Bronchial epithelial cell (primary cell): ENCODE measurements at regions not wholly inside any gene's neighbourhood (a gene's known extent, or its start where the extent isn't known, plus 50 kb on each side); places are given as distances from the start of the nearest gene placed in this dataset.

ENCODE experiments used
- DNase-seq: peaks from one replicate; pipeline ENCODE4 v3.0.0-alpha.2; 2010; ENCODE audit warnings: low read depth
- FAIRE-seq: peaks from 2 replicates; lab custom pipeline; 2011; peaks lifted over from hg19 to GRCh38; lab: Jason Lieb, UNC
- H3K27me3 ChIP-seq: 2 replicates; pipeline ENCODE4 v1.5.1; 2011; ENCODE audit warnings: low read length; ENCODE audit not compliant: control insufficient read depth, insufficient read depth
- H3K36me3 ChIP-seq: 2 replicates; pipeline ENCODE4 v1.5.1; 2011; ENCODE audit warnings: low read length; ENCODE audit not compliant: control insufficient read depth, insufficient read depth
- H3K4me3 ChIP-seq: 2 replicates; pipeline ENCODE4 v1.5.1; 2011; ENCODE audit warnings: mild to moderate bottlenecking, low read depth, low read length, control low read depth
- TF ChIP-seq, protein P1 (sequence below): IDR thresholded peaks from 2 replicates; pipeline ENCODE4 v1.5.1; 2011; ENCODE audit warnings: mild to moderate bottlenecking, moderate library complexity, low read length, control low read depth, inconsistent platforms; ENCODE audit not compliant: insufficient read depth, severe bottlenecking

DNA sequence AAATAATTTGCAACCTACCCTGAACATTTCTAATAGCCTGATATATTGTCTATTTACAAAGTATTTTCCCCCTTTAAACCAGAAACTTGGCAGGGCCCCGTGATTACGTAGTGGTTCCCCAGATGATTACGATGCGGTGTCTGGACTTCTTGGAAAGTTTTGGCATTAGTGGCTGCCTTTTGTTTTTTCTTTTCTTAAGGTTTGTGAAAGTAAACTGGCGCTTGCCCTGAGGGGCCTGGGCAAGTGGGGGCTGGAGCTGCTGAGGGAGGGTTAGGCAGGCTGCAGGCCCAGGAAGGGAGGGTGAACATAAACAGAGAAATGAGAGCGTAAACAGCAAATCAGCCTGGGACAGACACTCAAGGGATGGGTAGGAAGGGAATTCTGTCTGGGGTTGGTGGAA is 123.6 kb upstream of the MSX1 start:
- DNase-seq (peak; percentile 4), FAIRE-seq (no peak)
- TF ChIP-seq, protein P1, sequence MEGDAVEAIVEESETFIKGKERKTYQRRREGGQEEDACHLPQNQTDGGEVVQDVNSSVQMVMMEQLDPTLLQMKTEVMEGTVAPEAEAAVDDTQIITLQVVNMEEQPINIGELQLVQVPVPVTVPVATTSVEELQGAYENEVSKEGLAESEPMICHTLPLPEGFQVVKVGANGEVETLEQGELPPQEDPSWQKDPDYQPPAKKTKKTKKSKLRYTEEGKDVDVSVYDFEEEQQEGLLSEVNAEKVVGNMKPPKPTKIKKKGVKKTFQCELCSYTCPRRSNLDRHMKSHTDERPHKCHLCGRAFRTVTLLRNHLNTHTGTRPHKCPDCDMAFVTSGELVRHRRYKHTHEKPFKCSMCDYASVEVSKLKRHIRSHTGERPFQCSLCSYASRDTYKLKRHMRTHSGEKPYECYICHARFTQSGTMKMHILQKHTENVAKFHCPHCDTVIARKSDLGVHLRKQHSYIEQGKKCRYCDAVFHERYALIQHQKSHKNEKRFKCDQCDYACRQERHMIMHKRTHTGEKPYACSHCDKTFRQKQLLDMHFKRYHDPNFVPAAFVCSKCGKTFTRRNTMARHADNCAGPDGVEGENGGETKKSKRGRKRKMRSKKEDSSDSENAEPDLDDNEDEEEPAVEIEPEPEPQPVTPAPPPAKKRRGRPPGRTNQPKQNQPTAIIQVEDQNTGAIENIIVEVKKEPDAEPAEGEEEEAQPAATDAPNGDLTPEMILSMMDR = no peak
- H3K36me3 ChIP-seq = no peaks in the 10 kb centered on the region
- H3K27me3 ChIP-seq = no peaks in the 10 kb centered on the region
- H3K4me3 ChIP-seq = no peak overlapping the region

DNA sequence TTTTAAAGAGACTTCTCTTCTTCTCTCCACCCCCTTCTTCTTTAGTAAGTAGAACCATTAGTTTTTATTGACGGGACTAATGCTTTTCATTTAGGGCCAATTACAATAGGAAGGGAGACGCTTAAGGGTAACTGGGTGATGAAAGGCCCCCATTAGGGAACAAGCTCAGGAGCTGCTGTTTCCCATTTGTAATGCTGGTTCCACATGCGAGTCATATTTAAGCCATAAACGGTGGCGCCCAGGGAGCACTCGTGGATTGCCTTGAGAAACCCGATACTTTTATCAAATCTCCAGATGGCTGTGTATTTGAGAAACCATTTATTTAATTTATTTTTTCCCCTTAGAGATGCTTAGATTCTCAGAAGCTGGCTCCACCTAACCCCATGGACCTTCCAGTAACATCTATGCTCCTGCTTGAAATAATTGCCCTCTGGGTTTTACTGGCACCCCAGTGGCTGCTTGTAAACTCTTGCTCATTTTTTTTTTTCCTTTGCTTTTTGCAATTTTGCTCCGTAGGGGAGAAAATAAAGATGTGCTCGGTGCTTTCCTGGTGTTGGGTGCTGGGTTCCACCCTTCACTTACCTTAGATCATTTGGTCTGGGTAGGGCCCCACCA is 124.2 kb upstream of the MSX1 start:
- Histone ChIP-seq H3K27me3 (no peaks in the 10 kb centered on the region), H3K4me3 (no peak overlapping the region), H3K36me3 (no peaks in the 10 kb centered on the region)
- TF ChIP-seq, protein P1 = no peak
- FAIRE-seq (no peak), DNase-seq (no peak)

- FAIRE-seq (no peak), DNase-seq (no peak)
- Histone ChIP-seq H3K36me3 (no peaks in the 10 kb centered on the region), H3K27me3 (no peaks in the 10 kb centered on the region), H3K4me3 (no peak overlapping the region)
- TF ChIP-seq, protein P1 = no peak
Measured at GRCh38 chr4:4734425-4734824, 125.0 kb upstream of the MSX1 start.

DNA sequence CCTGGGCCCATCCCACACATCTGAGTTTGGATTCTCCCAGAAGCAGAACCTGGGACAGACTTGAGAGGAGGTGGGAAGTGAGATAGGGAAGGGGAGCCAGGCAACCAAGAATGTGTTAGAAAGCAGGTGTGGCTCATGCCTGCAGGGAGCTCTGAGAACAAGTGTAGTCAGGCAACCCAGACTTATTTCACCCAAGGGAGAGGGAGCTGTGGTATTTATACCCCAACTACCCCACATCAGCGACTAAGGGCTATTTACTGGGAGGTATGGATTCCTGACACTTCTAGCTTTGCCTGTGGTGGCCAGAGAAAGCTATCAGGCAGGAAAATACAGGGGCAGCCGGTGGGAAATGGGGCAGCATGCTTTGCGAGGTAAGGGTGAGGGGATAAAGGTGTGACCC is 125.8 kb upstream of the MSX1 start:
- Histone ChIP-seq H3K4me3 (no peak overlapping the region), H3K36me3 (no peaks in the 10 kb centered on the region), H3K27me3 (no peaks in the 10 kb centered on the region)
- DNase-seq = no peak
- no peak for FAIRE-seq
- TF ChIP-seq, protein P1 = no peak

GRCh38 chr4:4730249-4730648 is 129.2 kb upstream of the MSX1 start:
- TF ChIP-seq, protein P1 = no peak
- no peaks in the 10 kb centered on the region for H3K27me3 ChIP-seq
- H3K36me3 ChIP-seq = no peaks in the 10 kb centered on the region
- FAIRE-seq (no peak), DNase-seq (no peak)
- no peak overlapping the region for H3K4me3 ChIP-seq

GRCh38 chr4:4729206-4729605 is 130.3 kb upstream of the MSX1 start:
- FAIRE-seq = no peak
- TF ChIP-seq, protein P1 = no peak
- no peak overlapping the region for H3K4me3 ChIP-seq
- DNase-seq = no peak
- H3K36me3 ChIP-seq = no peaks in the 10 kb centered on the region
- no peaks in the 10 kb centered on the region for H3K27me3 ChIP-seq
